ENCODE measurements at regions not wholly inside any gene's neighbourhood (a gene's known extent, or its start where the extent isn't known, plus 50 kb on each side); places are given as distances from the start of the nearest gene placed in this dataset.

DNA sequence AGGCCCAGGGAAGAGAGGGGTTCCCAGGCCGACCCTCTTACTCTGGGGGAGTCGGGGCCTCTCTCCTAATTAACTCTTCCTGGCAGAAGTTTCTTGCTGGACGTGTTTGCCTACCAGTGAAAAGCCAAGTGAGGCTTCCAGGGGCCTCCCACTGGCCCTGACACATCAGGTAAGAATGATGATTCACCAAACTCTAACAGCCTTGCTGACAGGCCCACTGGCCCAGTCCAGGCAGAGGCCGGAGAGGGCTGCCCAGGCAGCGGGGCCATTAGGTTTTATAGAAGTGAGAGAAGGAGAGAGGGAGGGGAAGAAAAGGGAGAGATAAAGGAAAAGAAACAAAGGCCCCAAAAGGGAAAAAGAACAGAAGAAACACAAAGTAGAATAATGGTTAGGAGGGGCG, 50.8 kb upstream of the FOXE1 start:
- no peak overlapping the region for H3K4me3 ChIP-seq (ENCODE audit: low read depth in 1 of 3, low read length in 3 of 3)
- H3K9ac ChIP-seq (ENCODE audit: low read depth in 1 of 2, low read length in 2 of 2): no peak overlapping the region
- H3K4me1 ChIP-seq (ENCODE audit: control insufficient read depth in 4 of 4, insufficient read depth in 4 of 4, low read length in 3 of 4): peaks cover 2 to 7% (median 3%) of the 10 kb centered on the region in 4 donors
- H3K27ac ChIP-seq (ENCODE audit: low read depth in 1 of 2, low read length in 2 of 2): no peak overlapping the region
- 87% methylated on average over 6 of the region's 6 CpGs for WGBS
- DNase-seq (ENCODE audit: low spot score): no peak
- TF ChIP-seq JUND (IDR thresholded peaks at IDR 0.05) (no peak), MAX (IDR thresholded peaks at IDR 0.05) (no peak), REST (IDR thresholded peaks at IDR 0.05) (no peak), ATF3 (IDR thresholded peaks at IDR 0.05) (no peak), GABPA (IDR thresholded peaks at IDR 0.05 in 1 of 2, conservative IDR thresholded peaks at IDR 0.05 in 1 of 2) (no peak), HNF4A (conservative IDR thresholded peaks at IDR 0.05) (no peak), NR2F2 (IDR thresholded peaks at IDR 0.05) (no peak), TAF1 (conservative IDR thresholded peaks at IDR 0.05) (no peak), RAD21 (IDR thresholded peaks at IDR 0.05) (no peak), YY1 (IDR thresholded peaks at IDR 0.05) (no peak), SP1 (IDR thresholded peaks at IDR 0.05) (no peak)
- TF ChIP-seq, protein P1, sequence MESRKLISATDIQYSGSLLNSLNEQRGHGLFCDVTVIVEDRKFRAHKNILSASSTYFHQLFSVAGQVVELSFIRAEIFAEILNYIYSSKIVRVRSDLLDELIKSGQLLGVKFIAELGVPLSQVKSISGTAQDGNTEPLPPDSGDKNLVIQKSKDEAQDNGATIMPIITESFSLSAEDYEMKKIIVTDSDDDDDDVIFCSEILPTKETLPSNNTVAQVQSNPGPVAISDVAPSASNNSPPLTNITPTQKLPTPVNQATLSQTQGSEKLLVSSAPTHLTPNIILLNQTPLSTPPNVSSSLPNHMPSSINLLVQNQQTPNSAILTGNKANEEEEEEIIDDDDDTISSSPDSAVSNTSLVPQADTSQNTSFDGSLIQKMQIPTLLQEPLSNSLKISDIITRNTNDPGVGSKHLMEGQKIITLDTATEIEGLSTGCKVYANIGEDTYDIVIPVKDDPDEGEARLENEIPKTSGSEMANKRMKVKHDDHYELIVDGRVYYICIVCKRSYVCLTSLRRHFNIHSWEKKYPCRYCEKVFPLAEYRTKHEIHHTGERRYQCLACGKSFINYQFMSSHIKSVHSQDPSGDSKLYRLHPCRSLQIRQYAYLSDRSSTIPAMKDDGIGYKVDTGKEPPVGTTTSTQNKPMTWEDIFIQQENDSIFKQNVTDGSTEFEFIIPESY (IDR thresholded peaks at IDR 0.05): no peak
- H3K27me3 ChIP-seq (ENCODE audit: control insufficient read depth in 4 of 4, insufficient read depth in 4 of 4, low read length in 3 of 4): no peaks in the 10 kb centered on the region
- no peaks in the 10 kb centered on the region for H3K36me3 ChIP-seq (ENCODE audit: control insufficient read depth in 4 of 4, insufficient read depth in 3 of 4, low read depth in 1 of 4, low read length in 3 of 4)
- no peaks in the 10 kb centered on the region for H3K9me3 ChIP-seq (ENCODE audit: control insufficient read depth in 4 of 4, low read length in 3 of 4)

DNA sequence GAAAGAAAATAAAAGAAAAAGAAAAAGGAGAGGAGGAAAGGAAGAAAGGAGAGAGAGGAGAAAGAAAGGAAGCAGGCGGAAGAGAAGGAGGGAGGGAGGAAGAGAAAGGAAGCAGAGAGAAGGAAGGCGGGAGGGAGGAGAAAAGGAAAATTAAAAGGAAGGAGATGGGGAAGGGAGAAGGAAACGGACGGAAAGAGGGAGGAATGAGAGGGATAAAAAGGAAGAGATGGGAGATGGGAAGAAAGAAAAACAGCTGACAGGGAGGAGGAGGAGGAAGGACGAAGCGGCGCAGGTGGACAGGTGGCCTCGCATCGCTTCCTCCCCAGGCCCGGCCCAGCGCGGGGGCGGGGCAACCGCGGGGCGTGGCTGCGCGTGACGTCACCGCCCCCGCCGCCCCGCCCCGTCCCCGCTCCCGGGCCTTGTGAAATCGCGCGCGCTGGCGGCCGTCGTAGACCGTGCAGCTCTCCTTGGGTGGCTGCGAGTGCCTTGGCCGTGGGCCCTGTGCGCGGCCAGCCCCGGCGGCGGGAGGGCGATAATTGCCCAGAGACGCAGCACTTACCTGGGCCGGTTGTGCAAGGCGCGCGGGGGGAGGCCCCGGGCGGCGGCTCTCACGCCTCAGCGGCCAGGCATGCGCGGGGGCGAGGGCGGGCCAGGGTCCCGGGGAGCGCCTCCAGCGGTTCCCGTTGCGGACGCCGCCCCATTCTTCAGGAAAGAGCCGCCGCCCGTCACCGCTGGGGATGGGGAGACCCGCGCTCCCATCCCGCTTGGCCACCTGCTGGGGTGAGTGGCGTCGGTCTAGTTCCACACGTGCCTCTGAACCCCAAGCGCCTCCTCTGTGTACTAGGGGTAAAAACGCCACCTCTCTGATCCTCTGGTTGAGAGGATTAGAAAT, 49.6 kb upstream of the FOXE1 start:
- peak; percentile 73 for DNase-seq (ENCODE audit: low spot score)
- H3K36me3 ChIP-seq (ENCODE audit: control insufficient read depth in 4 of 4, insufficient read depth in 3 of 4, low read depth in 1 of 4, low read length in 3 of 4): no peaks in the 10 kb centered on the region
- H3K27ac ChIP-seq (ENCODE audit: low read depth in 1 of 2, low read length in 2 of 2): peak overlapping the region in 1 of 2 donors; percentile 56
- no peaks in the 10 kb centered on the region for H3K27me3 ChIP-seq (ENCODE audit: control insufficient read depth in 4 of 4, insufficient read depth in 4 of 4, low read length in 3 of 4)
- no peak for TF ChIP-seq YY1 (IDR thresholded peaks at IDR 0.05)
- no peak for TF ChIP-seq ATF3 (IDR thresholded peaks at IDR 0.05)
- no peak for TF ChIP-seq RXRA (IDR thresholded peaks at IDR 0.05)
- TF ChIP-seq, protein P2, sequence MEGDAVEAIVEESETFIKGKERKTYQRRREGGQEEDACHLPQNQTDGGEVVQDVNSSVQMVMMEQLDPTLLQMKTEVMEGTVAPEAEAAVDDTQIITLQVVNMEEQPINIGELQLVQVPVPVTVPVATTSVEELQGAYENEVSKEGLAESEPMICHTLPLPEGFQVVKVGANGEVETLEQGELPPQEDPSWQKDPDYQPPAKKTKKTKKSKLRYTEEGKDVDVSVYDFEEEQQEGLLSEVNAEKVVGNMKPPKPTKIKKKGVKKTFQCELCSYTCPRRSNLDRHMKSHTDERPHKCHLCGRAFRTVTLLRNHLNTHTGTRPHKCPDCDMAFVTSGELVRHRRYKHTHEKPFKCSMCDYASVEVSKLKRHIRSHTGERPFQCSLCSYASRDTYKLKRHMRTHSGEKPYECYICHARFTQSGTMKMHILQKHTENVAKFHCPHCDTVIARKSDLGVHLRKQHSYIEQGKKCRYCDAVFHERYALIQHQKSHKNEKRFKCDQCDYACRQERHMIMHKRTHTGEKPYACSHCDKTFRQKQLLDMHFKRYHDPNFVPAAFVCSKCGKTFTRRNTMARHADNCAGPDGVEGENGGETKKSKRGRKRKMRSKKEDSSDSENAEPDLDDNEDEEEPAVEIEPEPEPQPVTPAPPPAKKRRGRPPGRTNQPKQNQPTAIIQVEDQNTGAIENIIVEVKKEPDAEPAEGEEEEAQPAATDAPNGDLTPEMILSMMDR (IDR thresholded peaks at IDR 0.05; ENCODE audit: low read depth, low read length, missing input control): peak; percentile 20
- no peak for TF ChIP-seq REST (IDR thresholded peaks at IDR 0.05)
- TF ChIP-seq MAX (IDR thresholded peaks at IDR 0.05): peak; percentile 9
- TF ChIP-seq RAD21 (IDR thresholded peaks at IDR 0.05): peak in 1 of 2 donors; percentile 38
- TF ChIP-seq, protein P1 (IDR thresholded peaks at IDR 0.05): no peak
- no peaks in the 10 kb centered on the region for H3K9me3 ChIP-seq (ENCODE audit: control insufficient read depth in 4 of 4, low read length in 3 of 4)
- peak overlapping the region in 2 of 3 donors; percentile 53 to 65 for H3K4me3 ChIP-seq (ENCODE audit: low read depth in 1 of 3, low read length in 3 of 3)
- no peak overlapping the region for H3K9ac ChIP-seq (ENCODE audit: low read depth in 1 of 2, low read length in 2 of 2)
- WGBS: 4% methylated on average over 75 of the region's 75 CpGs
- H3K4me1 ChIP-seq (ENCODE audit: control insufficient read depth in 4 of 4, insufficient read depth in 4 of 4, low read length in 3 of 4): peaks cover 2 to 7% (median 3%) of the 10 kb centered on the region in 4 donors

Measured in liver (tissue), 8 donors.